HG02852 (cell line): ENCODE measurements at regions not wholly inside any gene's neighbourhood (a gene's known extent, or its start where the extent isn't known, plus 50 kb on each side); places are given as distances from the start of the nearest gene placed in this dataset.

Experiments used
- ATAC-seq: cut with Tn5 transposase; IDR thresholded peaks from one replicate; pipeline ENCODE4 v1.9.1; 2021; ENCODE audit warnings: mild to moderate bottlenecking, moderate library complexity; ENCODE audit not compliant: unreplicated experiment

DNA sequence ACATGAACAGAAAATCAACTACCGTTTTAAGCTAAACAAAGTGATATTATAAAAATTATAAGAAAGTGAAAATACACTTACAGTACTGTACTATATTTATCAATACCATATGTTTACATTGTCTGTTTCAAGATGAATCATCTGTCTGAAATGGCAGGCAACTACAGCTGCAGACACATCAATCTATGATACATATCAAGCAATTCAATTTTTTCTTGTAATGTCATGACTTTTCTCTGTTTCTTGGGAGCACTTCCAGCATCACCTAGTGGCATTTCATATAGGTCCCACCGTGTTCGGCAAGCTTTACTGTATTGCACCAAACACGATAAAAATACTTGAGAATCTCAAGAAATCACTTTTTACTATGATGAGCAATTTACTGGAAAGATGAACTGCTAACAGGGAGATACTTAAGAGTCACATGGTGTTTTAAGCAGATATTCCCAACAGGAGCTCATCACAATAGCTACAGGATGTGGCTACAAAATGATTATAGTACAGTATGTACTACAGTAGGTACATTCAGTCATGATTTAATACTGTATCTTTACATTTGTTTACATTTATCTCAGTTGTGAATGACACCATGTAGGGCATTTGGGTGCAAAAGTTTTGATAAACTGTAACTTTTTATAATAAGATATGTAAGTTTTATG lies 207.4 kb downstream of the ADAM29 start:
- no peak for ATAC-seq

DNA sequence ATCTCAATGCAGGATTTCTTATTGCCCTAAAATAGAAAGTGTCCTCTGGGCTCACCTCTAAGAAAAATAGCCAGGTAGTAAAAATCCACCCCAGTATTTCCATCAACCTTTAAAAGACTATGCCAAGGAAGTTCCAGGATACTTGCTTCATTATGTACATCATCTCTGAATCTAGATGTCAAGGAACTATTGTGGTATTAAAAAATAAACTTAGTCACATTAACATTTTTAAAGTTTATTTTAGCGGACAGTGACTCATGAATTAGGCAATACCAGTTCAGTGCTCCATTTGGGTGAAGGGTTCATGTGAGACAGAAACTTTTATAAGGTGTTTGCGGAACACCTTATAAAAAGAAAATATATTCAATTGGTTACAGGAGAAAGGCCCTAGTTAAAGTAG lies 209.2 kb downstream of the ADAM29 start:
- ATAC-seq, result no peak

DNA sequence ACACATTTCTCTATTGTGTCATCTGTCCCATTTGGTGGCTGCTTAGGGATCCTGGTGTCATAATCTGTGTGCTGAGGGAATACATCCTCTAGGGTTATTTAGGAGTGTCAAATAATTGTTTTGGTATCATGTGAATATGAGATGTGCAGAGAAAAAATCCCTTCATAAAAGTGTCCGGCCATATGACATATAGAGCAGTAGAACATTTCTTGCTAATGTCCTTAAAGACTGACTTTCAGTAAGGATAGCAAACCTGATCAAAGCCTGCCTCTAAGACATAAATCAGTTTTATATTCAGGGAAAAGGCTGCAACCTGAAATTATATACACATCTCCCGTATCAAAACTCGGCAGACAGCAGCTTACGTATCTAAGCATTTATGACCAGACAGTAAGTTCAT lies 211.6 kb downstream of the ADAM29 start:
- no peak for ATAC-seq

- no peak for ATAC-seq
These were observed 221.0 kb downstream of the ADAM29 start for GRCh38 chr4:175139205-175139604.

- no peak for ATAC-seq
These were observed 225.0 kb downstream of the ADAM29 start for GRCh38 chr4:175143116-175143515.

DNA sequence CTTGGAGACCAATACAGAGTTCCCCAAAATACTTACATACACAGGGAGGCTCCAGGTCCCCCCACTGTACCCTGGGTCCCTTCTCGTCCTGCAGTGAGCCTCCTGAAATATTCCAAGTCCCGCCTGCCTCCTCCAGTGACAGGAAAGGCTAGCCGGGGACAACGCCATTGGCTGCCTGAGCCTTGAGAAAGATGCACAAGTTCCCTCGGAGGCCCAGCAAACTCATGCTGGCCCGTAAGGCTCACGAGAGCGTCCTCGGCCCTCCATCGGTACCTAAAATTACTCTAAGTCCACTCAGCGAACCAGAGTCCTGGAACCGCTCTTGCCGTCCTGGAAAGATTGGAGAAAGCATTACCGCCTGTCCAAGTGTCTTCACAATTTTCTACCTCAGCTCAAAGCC lies 228.6 kb downstream of the ADAM29 start:
- ATAC-seq, result no peak

- ATAC-seq, result no peak
These were observed 229.1 kb downstream of the ADAM29 start for GRCh38 chr4:175147233-175147632.

GRCh38 chr4:175166020-175166419 lies 247.9 kb downstream of the ADAM29 start:
- ATAC-seq, result no peak

GRCh38 chr4:175176710-175177109 lies 258.6 kb downstream of the ADAM29 start:
- ATAC-seq, result no peak

GRCh38 chr4:175190654-175191053 lies 272.5 kb downstream of the ADAM29 start:
- ATAC-seq, result no peak

DNA sequence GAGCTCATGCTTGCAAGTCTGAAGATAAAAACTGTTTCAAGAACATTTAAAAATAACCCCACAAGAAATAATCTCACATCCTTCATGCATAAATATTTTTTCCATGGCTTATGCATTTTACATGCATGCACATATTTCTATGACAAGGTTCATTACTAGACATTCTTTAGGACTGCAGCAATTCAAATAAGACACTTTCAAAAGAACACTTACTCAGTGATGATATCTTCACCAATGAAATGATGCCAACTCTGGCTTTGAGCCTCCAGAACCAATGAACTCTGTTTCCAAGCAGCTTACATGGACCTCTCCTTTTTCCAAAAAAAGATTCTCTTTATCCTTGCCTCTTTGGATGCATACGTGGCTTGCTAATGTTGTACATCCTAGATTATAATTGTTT lies 279.9 kb downstream of the ADAM29 start:
- ATAC-seq, result no peak

DNA sequence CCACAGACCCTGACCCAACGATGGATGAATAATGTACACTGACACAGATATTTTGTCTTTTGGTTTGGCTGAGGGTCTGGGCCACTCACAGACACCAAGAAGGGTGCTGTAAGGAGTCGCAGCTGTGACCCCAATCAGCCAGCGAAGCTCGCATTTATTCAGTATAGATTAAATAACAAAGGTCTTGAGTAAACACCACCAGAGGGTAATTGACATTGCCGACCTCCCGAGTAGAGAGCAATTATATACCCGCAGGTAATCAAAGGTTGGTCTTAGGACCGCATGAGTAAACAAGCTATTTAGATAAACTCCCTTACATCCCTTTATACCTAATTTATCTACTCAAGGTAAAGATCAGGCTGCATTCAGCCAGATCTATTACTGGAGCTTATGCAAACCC lies 297.1 kb downstream of the ADAM29 start:
- no peak for ATAC-seq

DNA sequence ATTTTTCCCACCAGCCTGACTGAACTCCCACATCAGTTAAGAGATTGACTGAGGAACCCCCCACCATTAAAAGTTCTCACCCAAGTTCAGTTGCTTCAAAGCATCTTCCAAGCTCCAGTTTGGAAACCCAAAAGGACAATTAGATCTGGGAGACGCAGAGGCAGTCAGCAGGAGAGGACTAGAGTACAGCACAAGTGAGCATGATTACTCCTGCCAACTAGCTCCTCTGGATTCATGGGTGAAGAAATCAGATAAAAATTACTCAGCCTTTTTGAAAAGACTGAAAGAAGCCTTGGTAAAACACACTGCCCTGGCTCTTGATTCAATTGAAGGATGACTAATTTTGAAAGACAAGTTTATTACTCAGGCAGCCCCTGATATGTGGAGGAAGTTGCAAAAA lies 297.5 kb downstream of the ADAM29 start:
- ATAC-seq, result no peak

DNA sequence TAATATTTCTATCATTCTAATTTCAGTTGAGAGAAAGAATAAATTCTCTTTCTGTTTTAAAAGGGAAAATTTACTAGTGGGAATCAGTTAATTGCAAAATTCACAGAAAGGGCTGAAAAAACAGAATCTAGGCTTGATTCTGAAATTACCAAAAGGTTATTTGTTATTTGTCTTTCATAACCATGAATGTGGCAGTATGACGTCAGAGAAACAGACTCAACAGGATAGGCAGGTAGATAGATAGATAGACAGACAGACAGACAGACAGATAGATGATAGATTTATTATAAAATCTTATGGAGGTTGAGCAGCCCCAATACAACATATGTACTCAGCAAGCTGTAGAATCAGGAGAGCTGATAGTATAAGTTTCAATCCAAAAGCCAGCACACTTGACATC lies 311.0 kb downstream of the ADAM29 start:
- no peak for ATAC-seq

DNA sequence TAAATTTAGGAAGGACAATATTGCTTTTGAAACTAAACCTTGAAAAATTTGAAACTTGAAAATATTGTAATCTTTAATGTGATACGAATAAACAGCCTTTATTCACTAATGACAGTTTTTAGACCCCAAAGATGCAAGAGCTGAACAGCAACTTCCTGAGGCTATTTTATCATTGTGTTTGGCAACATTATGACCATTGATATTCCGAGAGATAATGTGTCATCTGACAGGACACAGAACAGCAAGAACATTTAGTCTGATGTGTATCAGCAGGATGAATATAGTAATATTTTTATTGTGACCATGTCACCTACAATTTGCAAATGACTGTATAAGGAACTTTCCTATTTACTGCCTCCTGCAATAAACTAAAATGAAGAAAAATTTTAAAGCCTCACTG lies 316.0 kb downstream of the ADAM29 start:
- ATAC-seq, result no peak

- ATAC-seq, result no peak
These were observed 320.8 kb downstream of the ADAM29 start for GRCh38 chr4:175238827-175239517.

- ATAC-seq, result no peak
These were observed 328.8 kb downstream of the ADAM29 start for GRCh38 chr4:175246941-175247340.

- no peak for ATAC-seq
These were observed 334.5 kb downstream of the ADAM29 start for GRCh38 chr4:175252642-175253041.

GRCh38 chr4:175253184-175253902 lies 335.2 kb downstream of the ADAM29 start:
- ATAC-seq, result no peak

DNA sequence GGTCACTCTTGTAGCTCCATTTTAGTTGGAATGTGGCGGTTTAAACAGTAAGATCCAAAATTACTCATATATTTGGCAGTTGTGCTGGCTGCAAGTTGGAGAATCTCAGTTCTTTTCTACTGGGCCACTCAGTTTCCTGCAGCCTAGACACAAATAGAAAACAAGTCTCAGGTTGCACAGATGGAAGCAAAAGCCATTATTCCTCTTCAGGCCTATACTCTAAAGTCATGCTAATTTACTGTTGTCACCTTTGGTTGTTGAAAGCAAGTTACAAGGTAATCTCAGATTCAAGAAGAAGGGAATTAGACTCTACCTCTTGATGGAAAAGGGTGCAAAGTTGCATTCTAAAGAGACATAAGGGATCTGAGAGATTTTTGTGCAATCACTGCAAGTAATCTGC lies 345.4 kb downstream of the ADAM29 start:
- no peak for ATAC-seq

- peak; percentile 85 for ATAC-seq
These were observed 353.0 kb downstream of the ADAM29 start for GRCh38 chr4:175271010-175271630.
